ACC112 (cell line): ENCODE measurements at regions not wholly inside any gene's neighbourhood (a gene's known extent, or its start where the extent isn't known, plus 50 kb on each side); places are given as distances from the start of the nearest gene placed in this dataset.

Experiments used
- H2AFZ ChIP-seq: fragments of 200-600 bp; sonication (generic); one replicate; pipeline ENCODE4 v1.6.0; 2017; ENCODE audit warnings: antibody characterized with exemption, low read length; ENCODE audit not compliant: unreplicated experiment
- H3K27ac ChIP-seq: fragments of 200-600 bp; sonication (generic); 2 replicates; pipeline ENCODE4 v1.5.1; 2014; ENCODE audit warnings: low read depth, mild to moderate bottlenecking, antibody characterized with exemption, low read length, moderate library complexity
- H3K27me3 ChIP-seq: fragments of 200-600 bp; sonication (generic); 2 replicates; pipeline ENCODE4 v1.6.1; 2014; ENCODE audit warnings: mild to moderate bottlenecking, antibody characterized with exemption, low read length, moderate library complexity, mixed read lengths; ENCODE audit not compliant: insufficient read depth
- H3K36me3 ChIP-seq: fragments of 200-600 bp; sonication (generic); 2 replicates; pipeline ENCODE4 v1.6.1; 2016; ENCODE audit warnings: mild to moderate bottlenecking, antibody characterized with exemption, low read length, moderate library complexity, mixed read lengths; ENCODE audit not compliant: insufficient read depth
- H3K4me1 ChIP-seq: fragments of 200-600 bp; sonication (generic); one replicate; pipeline ENCODE4 v1.6.1; 2016; ENCODE audit warnings: low read length, mixed read lengths; ENCODE audit not compliant: insufficient read depth, unreplicated experiment, control insufficient read depth
- H3K4me3 ChIP-seq: fragments of 200-600 bp; sonication (generic); 2 replicates; pipeline ENCODE4 v1.5.1; 2014; ENCODE audit warnings: mild to moderate bottlenecking, low read depth, low read length
- H3K79me2 ChIP-seq: fragments of 200-600 bp; sonication (generic); one replicate; pipeline ENCODE4 v1.6.0; 2016; ENCODE audit warnings: low read length; ENCODE audit not compliant: control insufficient read depth, unreplicated experiment, insufficient read depth

DNA sequence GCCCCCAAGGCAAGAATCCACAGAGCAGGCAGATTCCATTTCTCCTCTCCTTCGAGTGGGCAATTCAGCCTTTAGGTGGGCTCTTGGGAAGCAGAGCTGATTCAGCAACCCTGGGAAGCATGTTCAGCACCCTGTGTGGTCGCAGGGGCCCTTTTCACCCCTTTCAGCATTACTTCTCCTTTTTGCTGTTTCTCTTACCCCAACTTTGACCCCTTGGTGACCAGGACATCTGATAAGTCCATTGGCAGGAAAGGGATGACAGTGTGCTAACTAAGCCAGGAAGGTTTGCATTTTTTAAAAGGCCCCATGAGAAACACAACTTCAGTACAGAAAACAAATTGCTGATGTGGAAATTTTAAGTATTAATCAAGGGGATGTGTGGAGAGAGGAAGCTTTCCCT lies 283.7 kb upstream of the NRP1 start:
- Histone ChIP-seq H3K79me2 (no peaks in the 10 kb centered on the region), H3K36me3 (no peaks in the 10 kb centered on the region), H3K27ac (no peak overlapping the region), H2AFZ (no peak overlapping the region), H3K4me1 (no peaks in the 10 kb centered on the region), H3K27me3 (no peaks in the 10 kb centered on the region), H3K4me3 (no peak overlapping the region)

DNA sequence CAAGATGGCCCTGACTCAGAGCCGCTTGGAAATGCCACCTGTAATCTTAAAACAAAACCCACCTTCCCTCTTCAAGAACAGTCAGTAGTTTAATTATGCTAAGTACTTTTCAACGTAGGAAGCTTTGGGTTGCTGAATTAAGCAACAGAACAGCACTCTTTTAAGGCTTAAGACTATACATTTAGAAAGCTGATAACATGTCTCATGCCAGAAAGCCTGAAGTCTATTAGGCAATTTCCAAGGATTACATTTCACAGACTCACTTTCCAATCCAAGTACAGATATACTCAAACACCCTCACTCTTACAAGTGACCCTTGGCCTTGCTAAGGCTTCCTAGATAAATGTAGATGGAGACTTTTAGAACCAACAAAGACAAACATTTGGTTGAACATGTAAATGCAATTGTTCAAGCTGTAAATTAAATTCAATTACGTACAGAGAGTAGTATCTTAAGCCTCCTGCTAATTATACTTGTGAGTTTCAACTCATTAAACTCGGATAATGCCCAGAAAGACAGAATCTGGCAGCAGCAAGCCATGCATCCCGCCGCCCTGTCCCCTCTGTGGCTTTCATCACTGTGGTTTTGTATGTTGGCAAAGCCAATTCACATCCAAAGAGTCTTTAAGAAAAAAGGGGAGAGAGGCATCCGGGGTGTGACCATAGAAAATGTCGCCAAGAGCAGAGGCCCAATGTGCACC lies 283.1 kb upstream of the NRP1 start:
- Histone ChIP-seq H3K36me3 (no peaks in the 10 kb centered on the region), H2AFZ (no peak overlapping the region), H3K4me3 (no peak overlapping the region)

DNA sequence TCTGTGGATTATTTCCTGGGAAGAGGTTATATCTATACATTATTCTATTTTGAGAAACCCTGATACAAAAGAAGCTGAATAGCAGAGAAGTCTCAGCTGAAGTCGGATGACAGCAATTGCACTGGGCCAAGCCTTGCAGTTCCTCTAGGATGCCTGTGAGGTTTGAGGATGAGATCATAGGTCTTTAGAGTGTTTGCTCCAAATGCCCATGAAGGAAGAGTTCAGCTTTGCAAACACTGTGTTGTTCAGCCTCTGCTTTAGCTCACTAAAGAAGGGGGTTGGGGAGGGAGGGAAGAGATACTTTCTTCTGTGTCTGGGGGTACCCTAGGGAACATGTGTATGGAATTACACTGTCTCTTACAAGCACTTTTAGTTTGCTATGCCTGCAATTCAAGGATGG lies 282.5 kb upstream of the NRP1 start:
- Histone ChIP-seq H3K36me3 (0 out of 2 replicates have a peak, but pooled peaks cover 1% of the 10 kb centered on the region), H3K4me3 (no peak overlapping the region), H2AFZ (no peak overlapping the region), H3K27ac (no peak overlapping the region), H3K27me3 (no peaks in the 10 kb centered on the region), H3K79me2 (no peaks in the 10 kb centered on the region), H3K4me1 (peaks cover 9% of the 10 kb centered on the region)

More for the DNA sequence above, 283.1 kb upstream of the NRP1 start:
- Histone ChIP-seq H3K79me2 (no peaks in the 10 kb centered on the region), H3K4me1 (peaks cover 4% of the 10 kb centered on the region), H3K27ac (no peak overlapping the region), H3K27me3 (no peaks in the 10 kb centered on the region)

DNA sequence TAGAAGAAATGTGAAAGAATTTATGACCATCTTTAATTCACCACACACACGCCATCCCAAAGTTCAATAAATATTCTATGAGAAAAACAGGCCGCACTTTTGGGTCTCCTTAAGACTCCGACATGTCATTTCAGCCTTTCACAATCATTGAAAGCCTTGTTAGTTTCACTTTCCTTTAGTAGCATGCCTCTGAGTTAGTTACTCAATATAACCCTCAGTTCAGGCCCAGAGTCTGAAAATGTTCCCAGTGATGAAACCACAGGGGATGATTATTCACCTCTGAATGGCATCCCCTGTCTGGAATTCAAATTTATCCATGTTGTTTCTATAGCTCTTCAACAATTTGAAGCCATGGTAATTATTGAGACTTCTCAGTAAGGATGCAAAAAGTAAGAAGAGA lies 278.1 kb upstream of the NRP1 start:
- Histone ChIP-seq H3K27ac (peak overlapping the region; percentile 81), H2AFZ (peak overlapping the region; percentile 99), H3K4me1 (peaks cover 12% of the 10 kb centered on the region), H3K4me3 (peak overlapping the region; percentile 61), H3K36me3 (0 out of 2 replicates have a peak, but pooled peaks cover 6% of the 10 kb centered on the region), H3K27me3 (no peaks in the 10 kb centered on the region), H3K79me2 (no peaks in the 10 kb centered on the region)

DNA sequence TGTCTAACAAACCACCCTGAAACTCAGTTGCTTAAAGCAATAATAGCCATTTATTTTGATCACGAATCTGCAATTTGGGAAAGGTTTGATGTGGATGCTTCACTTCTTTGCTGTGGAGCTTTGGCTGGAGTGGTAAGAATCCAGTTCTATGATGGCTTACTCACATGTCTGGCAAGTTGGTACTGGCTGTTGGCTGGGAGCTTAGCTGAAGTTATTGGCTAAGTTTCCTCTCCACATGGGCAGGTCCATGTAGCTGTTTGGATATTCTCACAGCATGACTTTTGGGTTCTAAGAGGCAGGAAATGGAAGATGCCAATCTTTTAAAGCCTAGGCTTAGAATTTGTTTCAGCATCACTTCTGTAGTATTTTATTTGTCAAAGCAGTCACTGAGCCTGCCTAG lies 277.6 kb upstream of the NRP1 start:
- Histone ChIP-seq H3K4me1 (peaks cover 12% of the 10 kb centered on the region), H3K36me3 (0 out of 2 replicates have a peak, but pooled peaks cover 6% of the 10 kb centered on the region), H3K4me3 (peak overlapping the region; percentile 61), H2AFZ (peak overlapping the region; percentile 99), H3K79me2 (no peaks in the 10 kb centered on the region), H3K27ac (peak overlapping the region; percentile 81), H3K27me3 (no peaks in the 10 kb centered on the region)

DNA sequence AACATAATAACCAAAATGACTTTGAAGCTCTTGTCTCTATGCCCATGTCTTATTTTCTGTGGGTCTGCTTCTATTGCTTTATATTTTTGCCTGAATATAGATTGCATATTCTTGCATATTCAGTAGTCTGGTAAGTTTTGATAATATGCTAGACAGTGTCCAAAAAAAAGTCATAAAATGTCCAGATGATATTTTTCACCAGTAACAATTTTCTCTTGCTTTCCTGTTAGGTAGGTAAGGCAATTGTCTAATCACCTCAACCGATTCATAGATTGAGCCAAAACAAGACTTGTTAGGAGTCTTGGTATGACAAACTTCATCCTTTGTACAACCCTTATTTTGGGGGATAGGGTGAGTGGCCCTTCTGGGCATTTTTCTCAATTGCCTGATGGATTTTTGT lies 277.0 kb upstream of the NRP1 start:
- H3K36me3 ChIP-seq: 0 out of 2 replicates have a peak, but pooled peaks cover 6% of the 10 kb centered on the region
- H3K4me3 ChIP-seq: peak overlapping the region; percentile 61; the same call in 1 of the 2 replicates
- peak overlapping the region; percentile 99 for H2AFZ ChIP-seq
- no peaks in the 10 kb centered on the region for H3K79me2 ChIP-seq
- peaks cover 12% of the 10 kb centered on the region for H3K4me1 ChIP-seq
- no peaks in the 10 kb centered on the region for H3K27me3 ChIP-seq
- H3K27ac ChIP-seq: no peak overlapping the region

DNA sequence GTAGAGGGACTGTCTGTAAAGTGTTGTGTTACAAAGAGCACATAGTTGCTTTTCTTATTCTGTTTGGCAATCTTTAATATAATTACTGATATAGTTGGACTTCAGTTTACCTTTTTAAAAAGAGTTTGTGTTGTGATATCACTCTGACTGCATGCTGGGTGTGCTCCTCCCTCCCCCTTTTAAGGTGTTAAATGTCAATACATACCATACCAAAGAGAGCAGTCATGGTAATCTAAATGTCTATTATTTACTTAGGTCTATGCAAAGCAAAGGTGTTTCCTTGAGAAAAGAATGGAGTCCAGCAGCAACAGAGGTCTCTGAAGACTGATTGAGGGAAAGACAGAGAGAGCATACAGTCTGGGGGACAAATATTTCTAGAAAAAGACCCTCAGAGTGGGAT lies 275.1 kb upstream of the NRP1 start:
- peaks cover 12% of the 10 kb centered on the region for H3K4me1 ChIP-seq
- no peaks in the 10 kb centered on the region for H3K27me3 ChIP-seq
- no peak overlapping the region for H2AFZ ChIP-seq
- no peaks in the 10 kb centered on the region for H3K79me2 ChIP-seq
- H3K27ac ChIP-seq: no peak overlapping the region
- 0 out of 2 replicates have a peak, but pooled peaks cover 6% of the 10 kb centered on the region for H3K36me3 ChIP-seq
- H3K4me3 ChIP-seq: no peak overlapping the region

DNA sequence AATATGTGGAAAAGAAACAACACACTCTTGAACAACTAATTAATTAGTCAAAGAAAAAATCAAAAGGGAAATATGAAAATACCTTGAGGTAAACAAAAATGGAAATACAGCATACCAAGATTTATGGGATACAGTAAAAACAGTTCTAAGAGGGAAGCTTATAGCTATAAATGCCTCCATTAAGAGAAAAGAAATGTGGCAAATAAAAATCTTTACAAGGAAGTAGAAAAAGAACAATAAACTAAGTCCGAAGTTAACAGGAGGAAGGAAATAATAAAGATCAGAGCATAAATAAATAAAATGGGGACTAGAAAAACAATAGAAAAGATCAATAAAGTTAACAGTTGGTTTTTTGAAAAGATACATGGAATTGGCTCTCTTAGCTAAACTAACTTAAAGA lies 267.8 kb upstream of the NRP1 start:
- Histone ChIP-seq H3K4me1 (no peaks in the 10 kb centered on the region), H3K79me2 (no peaks in the 10 kb centered on the region), H2AFZ (no peak overlapping the region), H3K27ac (no peak overlapping the region), H3K27me3 (no peaks in the 10 kb centered on the region), H3K36me3 (no peaks in the 10 kb centered on the region), H3K4me3 (no peak overlapping the region)

DNA sequence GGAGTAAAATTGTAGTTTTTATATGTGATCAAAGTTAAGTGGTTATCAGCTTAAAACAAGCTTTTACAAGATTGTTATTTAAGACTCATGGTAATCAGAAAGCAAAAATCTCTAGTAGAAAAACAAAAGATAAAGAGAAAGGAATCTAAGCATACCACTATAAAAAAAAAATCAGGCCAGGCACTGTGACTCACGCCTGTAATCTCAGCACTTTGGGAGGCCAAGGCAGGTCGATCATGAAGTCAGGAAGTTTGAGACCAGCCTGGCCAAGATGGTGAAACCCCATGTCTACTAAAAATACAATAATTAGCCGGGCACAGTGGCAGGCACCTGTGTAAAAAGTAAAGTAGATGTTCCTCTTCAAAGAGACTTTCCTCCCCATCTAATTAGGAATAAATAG lies 265.9 kb upstream of the NRP1 start:
- Histone ChIP-seq H2AFZ (no peak overlapping the region), H3K27me3 (no peaks in the 10 kb centered on the region), H3K4me3 (no peak overlapping the region), H3K27ac (no peak overlapping the region), H3K36me3 (no peaks in the 10 kb centered on the region), H3K79me2 (no peaks in the 10 kb centered on the region), H3K4me1 (no peaks in the 10 kb centered on the region)

DNA sequence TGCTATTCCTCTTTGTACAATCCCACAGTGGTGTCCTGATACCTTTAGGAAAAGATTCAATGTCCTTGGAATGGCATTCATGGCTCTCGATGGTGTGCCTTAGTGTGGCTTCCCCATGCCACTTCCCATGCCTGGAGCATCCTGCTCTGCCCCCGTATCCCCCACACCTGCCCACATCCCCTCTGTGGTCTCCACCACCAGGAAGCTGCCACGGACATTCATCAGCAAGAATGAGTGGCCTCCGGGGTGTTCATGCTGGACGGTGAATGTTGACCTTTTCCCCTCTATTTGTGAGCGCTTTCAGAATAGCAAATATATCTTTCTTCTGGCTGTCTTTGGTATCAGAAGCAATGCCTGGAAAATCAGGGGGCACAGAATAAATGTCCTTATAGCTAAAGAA lies 262.0 kb upstream of the NRP1 start:
- no peak overlapping the region for H2AFZ ChIP-seq

DNA sequence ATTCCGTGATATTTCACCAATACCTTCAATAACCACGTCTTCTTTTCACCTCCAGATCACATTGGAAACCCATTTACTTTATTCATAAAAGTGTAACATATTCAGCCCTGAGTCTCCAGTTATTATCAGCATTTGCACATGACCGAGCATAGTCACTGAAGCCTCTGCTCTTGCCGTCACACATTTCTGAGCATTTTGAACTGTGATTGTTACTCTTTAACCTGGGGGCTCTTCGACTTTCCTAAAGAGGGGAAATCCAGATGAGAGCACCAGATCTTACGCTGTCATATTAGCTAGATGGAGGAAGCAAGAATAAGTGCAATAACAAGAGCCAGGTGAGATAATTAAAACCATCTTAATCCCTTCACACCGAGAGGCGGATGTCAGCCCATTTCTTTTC lies 260.0 kb upstream of the NRP1 start:
- Histone ChIP-seq H3K36me3 (no peaks in the 10 kb centered on the region), H3K79me2 (no peaks in the 10 kb centered on the region), H3K27me3 (no peaks in the 10 kb centered on the region), H3K4me3 (no peak overlapping the region), H2AFZ (no peak overlapping the region), H3K27ac (no peak overlapping the region), H3K4me1 (no peaks in the 10 kb centered on the region)

More for the DNA sequence above, 262.0 kb upstream of the NRP1 start:
- Histone ChIP-seq H3K36me3 (no peaks in the 10 kb centered on the region), H3K27me3 (no peaks in the 10 kb centered on the region), H3K4me3 (no peak overlapping the region), H3K4me1 (no peaks in the 10 kb centered on the region), H3K79me2 (no peaks in the 10 kb centered on the region), H3K27ac (no peak overlapping the region)
